Mesendoderm (in vitro differentiated cells): ENCODE measurements at regions not wholly inside any gene's neighbourhood (a gene's known extent, or its start where the extent isn't known, plus 50 kb on each side); places are given as distances from the start of the nearest gene placed in this dataset.

Source experiments
- DNase-seq: peaks from one replicate; pipeline ENCODE4 v3.0.0; 2013
- H2AK5ac ChIP-seq: 2 replicates; pipeline ENCODE4 v1.6.1; 2013; ENCODE audit warnings: low read length, inconsistent platforms
- H2BK120ac ChIP-seq: 2 replicates; pipeline ENCODE4 v1.6.1; 2013; ENCODE audit warnings: low read depth, mild to moderate bottlenecking, low read length, moderate library complexity, mixed read lengths
- H2BK15ac ChIP-seq: replicated peaks from 2 replicates; pipeline ENCODE4 v1.6.1; 2013; ENCODE audit warnings: low read depth, mild to moderate bottlenecking, moderate library complexity
- H2BK5ac ChIP-seq: 2 replicates; pipeline ENCODE4 v1.6.1; 2013; ENCODE audit warnings: low read length, inconsistent platforms
- H3K18ac ChIP-seq: 2 replicates; pipeline ENCODE4 v1.6.1; 2013; ENCODE audit warnings: mild to moderate bottlenecking, low read length, mixed read lengths
- H3K23ac ChIP-seq: one replicate; pipeline ENCODE4 v1.6.1; 2013; ENCODE audit warnings: low read length
- H3K27ac ChIP-seq: 2 replicates; pipeline ENCODE4 v1.5.1; 2013; ENCODE audit warnings: low read depth, mild to moderate bottlenecking, inconsistent platforms, low read length, moderate library complexity
- H3K27me3 ChIP-seq: 2 replicates; pipeline ENCODE4 v1.6.1; 2013; ENCODE audit warnings: low read length, control low read depth, mild to moderate bottlenecking, inconsistent platforms; ENCODE audit not compliant: insufficient read depth, poor library complexity
- H3K36me3 ChIP-seq: 2 replicates; pipeline ENCODE4 v1.6.1; 2013; ENCODE audit warnings: low read length, inconsistent platforms; ENCODE audit not compliant: control insufficient read depth, insufficient read depth
- H3K4ac ChIP-seq: one replicate; pipeline ENCODE4 v1.6.1; 2013; ENCODE audit warnings: low read depth, mild to moderate bottlenecking, low read length, moderate library complexity
- H3K4me1 ChIP-seq: 2 replicates; pipeline ENCODE4 v1.6.1; 2013; ENCODE audit warnings: low read depth, low read length, inconsistent platforms; ENCODE audit not compliant: control insufficient read depth
- H3K4me2 ChIP-seq: 2 replicates; pipeline ENCODE4 v1.6.1; 2013; ENCODE audit warnings: low read length
- H3K4me3 ChIP-seq: 2 replicates; pipeline ENCODE4 v1.5.1; 2013; ENCODE audit warnings: mild to moderate bottlenecking, low read length
- H3K56ac ChIP-seq: one replicate; pipeline ENCODE4 v1.6.1; 2013; ENCODE audit warnings: low read length
- H3K79me1 ChIP-seq: 2 replicates; pipeline ENCODE4 v1.6.1; 2013; ENCODE audit warnings: low read length, inconsistent platforms
- H3K79me2 ChIP-seq: 2 replicates; pipeline ENCODE4 v1.6.1; 2013; ENCODE audit warnings: mild to moderate bottlenecking, low read length; ENCODE audit not compliant: control insufficient read depth, insufficient read depth
- H3K9ac ChIP-seq: 2 replicates; pipeline ENCODE4 v1.6.1; 2013; ENCODE audit warnings: low read length, inconsistent platforms
- H4K5ac ChIP-seq: one replicate; pipeline ENCODE4 v1.6.1; 2013; ENCODE audit warnings: low read length
- H4K8ac ChIP-seq: one replicate; pipeline ENCODE4 v1.6.1; 2013; ENCODE audit warnings: low read depth, mild to moderate bottlenecking, control low read depth, low read length, moderate library complexity
- WGBS: extraction: QIAGEN DNeasy Blood & Tissue Kit; methylation state at CpG from one replicate; pipeline ENCODE4 v1.1.7; 2013; ENCODE audit warnings: low lambda C conversion rate, missing lambda C conversion rate; ENCODE audit not compliant: insufficient coverage; ENCODE audit errors: extremely low coverage; 5-methylcytosine and 5-hydroxymethylcytosine counted together

DNA sequence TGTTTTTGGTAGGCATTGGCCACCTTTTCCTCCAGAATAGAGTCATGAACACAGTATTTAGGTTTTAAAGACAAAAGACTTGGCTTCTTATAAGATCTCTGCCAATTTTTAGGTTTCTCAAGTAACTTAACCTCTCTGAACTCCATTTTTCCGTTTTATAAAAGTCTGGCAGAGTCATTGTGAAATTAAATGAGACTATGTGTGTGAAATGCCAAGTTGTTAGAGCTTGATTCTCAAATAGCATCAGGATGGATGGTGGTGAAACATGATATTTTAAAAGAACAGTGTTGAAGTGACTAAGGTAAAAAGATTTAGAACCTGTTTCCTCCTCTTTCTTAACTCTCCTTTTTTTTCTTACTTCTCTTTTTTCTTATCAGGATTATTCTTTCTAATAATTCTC lies 617.7 kb upstream of the SLITRK1 start:
- Histone ChIP-seq H4K8ac (no peak overlapping the region), H3K56ac (no peak overlapping the region), H3K23ac (no peak overlapping the region), H3K27me3 (no peaks in the 10 kb centered on the region), H3K4me1 (no peaks in the 10 kb centered on the region), H3K36me3 (no peaks in the 10 kb centered on the region), H2BK120ac (no peak overlapping the region), H2AK5ac (no peak overlapping the region), H3K18ac (no peak overlapping the region), H2BK5ac (no peak overlapping the region), H3K79me1 (no peaks in the 10 kb centered on the region), H3K79me2 (no peaks in the 10 kb centered on the region), H3K9ac (no peak overlapping the region), H3K4ac (no peak overlapping the region), H3K27ac (no peak overlapping the region), H3K4me2 (no peak overlapping the region), H4K5ac (no peak overlapping the region), H3K4me3 (no peak overlapping the region), H2BK15ac (no peak overlapping the region)
- DNase-seq = no peak
- WGBS = no CpG with 5 or more reads among the region's 1 CpG

GRCh38 chr13:84497613-84498012 lies 615.3 kb upstream of the SLITRK1 start:
- Histone ChIP-seq H2BK15ac (no peak overlapping the region), H2BK120ac (no peak overlapping the region), H2AK5ac (no peak overlapping the region), H3K23ac (no peak overlapping the region), H3K56ac (no peak overlapping the region), H3K79me2 (no peaks in the 10 kb centered on the region), H3K27me3 (no peaks in the 10 kb centered on the region), H3K36me3 (no peaks in the 10 kb centered on the region), H3K4me1 (no peaks in the 10 kb centered on the region), H3K27ac (no peak overlapping the region), H3K79me1 (no peaks in the 10 kb centered on the region), H4K8ac (no peak overlapping the region), H3K4ac (no peak overlapping the region), H2BK5ac (no peak overlapping the region), H3K9ac (no peak overlapping the region), H3K4me3 (no peak overlapping the region), H3K4me2 (no peak overlapping the region), H4K5ac (no peak overlapping the region), H3K18ac (no peak overlapping the region)
- WGBS = no CpG with 5 or more reads among the region's 5 CpGs
- DNase-seq = no peak

DNA sequence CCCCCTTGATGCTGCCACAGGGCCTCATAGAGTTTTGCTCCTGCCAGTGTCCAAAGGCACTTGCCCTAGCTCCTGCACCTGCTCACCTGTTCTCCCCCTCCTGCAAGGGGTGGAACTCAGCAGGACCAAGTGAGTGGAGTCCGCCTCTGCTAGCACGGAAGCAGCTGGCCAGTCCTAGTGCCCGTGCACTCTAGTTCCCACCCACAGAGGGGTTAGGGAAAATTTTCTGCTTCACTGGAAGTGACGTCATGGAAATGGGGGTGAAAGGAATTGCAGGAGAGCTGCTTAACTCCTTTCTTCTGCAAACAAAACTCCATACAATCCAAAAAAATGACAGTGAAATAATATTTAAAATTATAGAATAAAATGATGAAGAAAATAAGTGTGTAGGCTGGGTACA lies 609.7 kb upstream of the SLITRK1 start:
- Histone ChIP-seq H3K4ac (no peak overlapping the region), H2BK120ac (no peak overlapping the region), H3K18ac (no peak overlapping the region), H3K4me1 (no peaks in the 10 kb centered on the region), H3K4me2 (no peak overlapping the region), H3K36me3 (no peaks in the 10 kb centered on the region), H3K9ac (no peak overlapping the region), H2AK5ac (no peak overlapping the region), H3K27ac (no peak overlapping the region), H4K5ac (no peak overlapping the region), H3K27me3 (no peaks in the 10 kb centered on the region), H3K79me2 (no peaks in the 10 kb centered on the region), H3K79me1 (no peaks in the 10 kb centered on the region), H2BK5ac (no peak overlapping the region), H3K56ac (no peak overlapping the region), H2BK15ac (no peak overlapping the region), H4K8ac (no peak overlapping the region), H3K23ac (no peak overlapping the region), H3K4me3 (no peak overlapping the region)
- DNase-seq = no peak
- no CpG with 5 or more reads among the region's 4 CpGs for WGBS

DNA sequence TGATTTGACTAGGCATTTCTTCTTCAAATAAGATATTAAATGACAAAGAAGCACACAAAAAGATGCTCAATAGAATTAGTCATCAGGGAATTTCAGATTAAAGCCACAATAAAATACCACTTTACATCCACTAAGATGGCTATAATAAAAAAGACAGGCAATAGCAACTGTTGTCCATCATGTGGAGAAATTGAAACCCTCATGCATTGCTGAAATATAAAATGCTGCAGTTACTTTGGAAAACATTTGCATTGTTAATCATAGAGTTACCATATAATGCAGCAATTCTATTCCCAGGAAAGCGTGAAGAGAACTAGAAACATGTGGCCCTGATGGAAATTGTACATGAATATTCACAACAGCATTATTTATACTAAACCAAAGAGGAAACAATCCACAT lies 605.5 kb upstream of the SLITRK1 start:
- Histone ChIP-seq H3K23ac (no peak overlapping the region), H3K9ac (no peak overlapping the region), H3K4me3 (no peak overlapping the region), H2BK120ac (no peak overlapping the region), H2BK5ac (no peak overlapping the region), H3K27ac (no peak overlapping the region), H2AK5ac (no peak overlapping the region), H2BK15ac (no peak overlapping the region), H4K5ac (no peak overlapping the region), H3K79me2 (no peaks in the 10 kb centered on the region), H3K4me2 (no peak overlapping the region), H4K8ac (no peak overlapping the region), H3K4me1 (no peaks in the 10 kb centered on the region), H3K36me3 (no peaks in the 10 kb centered on the region), H3K27me3 (no peaks in the 10 kb centered on the region), H3K56ac (no peak overlapping the region), H3K4ac (no peak overlapping the region), H3K18ac (no peak overlapping the region), H3K79me1 (no peaks in the 10 kb centered on the region)
- no peak for DNase-seq
- WGBS = no CpG with 5 or more reads among the region's 1 CpG

GRCh38 chr13:84481958-84482357 lies 599.7 kb upstream of the SLITRK1 start:
- no peak overlapping the region for H3K9ac ChIP-seq
- no peak overlapping the region for H3K18ac ChIP-seq
- no peak overlapping the region for H2BK15ac ChIP-seq
- H2BK5ac ChIP-seq = no peak overlapping the region
- H4K8ac ChIP-seq = no peak overlapping the region
- no CpG with 5 or more reads among the region's 1 CpG for WGBS
- no peak overlapping the region for H3K4ac ChIP-seq
- no peak overlapping the region for H2BK120ac ChIP-seq
- no peak overlapping the region for H2AK5ac ChIP-seq
- H3K79me2 ChIP-seq = no peaks in the 10 kb centered on the region
- DNase-seq = no peak
- H3K27me3 ChIP-seq = no peaks in the 10 kb centered on the region
- H3K23ac ChIP-seq = no peak overlapping the region
- H3K36me3 ChIP-seq = no peaks in the 10 kb centered on the region
- no peak overlapping the region for H3K56ac ChIP-seq
- H3K4me3 ChIP-seq = no peak overlapping the region
- H3K4me1 ChIP-seq = no peaks in the 10 kb centered on the region
- H4K5ac ChIP-seq = no peak overlapping the region
- no peaks in the 10 kb centered on the region for H3K79me1 ChIP-seq
- no peak overlapping the region for H3K4me2 ChIP-seq
- H3K27ac ChIP-seq = no peak overlapping the region

- Histone ChIP-seq H3K27me3 (no peaks in the 10 kb centered on the region), H3K9ac (no peak overlapping the region), H3K79me1 (no peaks in the 10 kb centered on the region), H3K79me2 (no peaks in the 10 kb centered on the region), H4K8ac (no peak overlapping the region), H3K4me2 (no peak overlapping the region), H2BK5ac (no peak overlapping the region), H3K4me1 (no peaks in the 10 kb centered on the region), H2BK120ac (no peak overlapping the region), H3K4ac (no peak overlapping the region), H2AK5ac (no peak overlapping the region), H2BK15ac (no peak overlapping the region), H3K36me3 (no peaks in the 10 kb centered on the region), H4K5ac (no peak overlapping the region), H3K27ac (no peak overlapping the region), H3K4me3 (no peak overlapping the region), H3K56ac (no peak overlapping the region), H3K18ac (no peak overlapping the region), H3K23ac (no peak overlapping the region)
- no CpG with 5 or more reads among the region's 1 CpG for WGBS
- DNase-seq = no peak
Observed at GRCh38 chr13:84479656-84480055, 597.4 kb upstream of the SLITRK1 start.
